ENCODE measurements at regions not wholly inside any gene's neighbourhood (a gene's known extent, or its start where the extent isn't known, plus 50 kb on each side); places are given as distances from the start of the nearest gene placed in this dataset.

DNA sequence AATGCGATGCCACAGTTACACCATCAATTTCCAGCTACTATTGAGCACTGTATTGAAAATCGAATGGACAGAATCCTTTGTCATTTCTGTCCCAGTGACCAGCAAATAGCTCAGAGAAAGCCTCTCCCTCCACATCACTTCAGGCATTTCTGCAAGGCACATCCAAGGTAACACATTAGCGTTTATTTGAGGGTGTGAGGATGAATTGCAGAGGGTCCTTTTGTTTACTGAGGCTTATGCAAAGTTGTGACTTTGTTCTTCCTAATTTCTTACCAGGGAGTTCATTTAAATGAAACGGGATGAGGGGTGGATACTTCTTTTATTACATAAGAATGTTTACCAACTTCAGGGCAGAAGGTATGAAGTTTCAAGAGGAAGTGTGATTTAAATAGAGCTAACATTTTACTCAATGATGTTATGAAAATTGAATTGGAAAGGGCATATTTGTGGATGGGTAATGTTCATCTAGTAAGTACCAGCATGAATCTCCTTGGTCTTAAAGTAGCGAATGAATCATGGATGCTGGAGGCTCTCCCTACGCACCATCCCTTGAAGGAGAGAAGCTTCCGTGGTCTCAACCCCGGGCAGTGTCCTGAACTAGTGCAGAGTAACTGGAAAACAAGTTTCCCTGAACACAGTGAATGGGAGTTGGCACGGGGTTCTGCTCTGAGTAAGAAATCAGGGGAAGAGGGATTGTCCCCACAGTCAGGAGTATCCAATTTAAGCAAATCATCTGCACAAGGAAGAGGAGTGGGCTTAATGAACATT, 756.5 kb downstream of the GALR1 start:
- DNase-seq, result no peak

DNA sequence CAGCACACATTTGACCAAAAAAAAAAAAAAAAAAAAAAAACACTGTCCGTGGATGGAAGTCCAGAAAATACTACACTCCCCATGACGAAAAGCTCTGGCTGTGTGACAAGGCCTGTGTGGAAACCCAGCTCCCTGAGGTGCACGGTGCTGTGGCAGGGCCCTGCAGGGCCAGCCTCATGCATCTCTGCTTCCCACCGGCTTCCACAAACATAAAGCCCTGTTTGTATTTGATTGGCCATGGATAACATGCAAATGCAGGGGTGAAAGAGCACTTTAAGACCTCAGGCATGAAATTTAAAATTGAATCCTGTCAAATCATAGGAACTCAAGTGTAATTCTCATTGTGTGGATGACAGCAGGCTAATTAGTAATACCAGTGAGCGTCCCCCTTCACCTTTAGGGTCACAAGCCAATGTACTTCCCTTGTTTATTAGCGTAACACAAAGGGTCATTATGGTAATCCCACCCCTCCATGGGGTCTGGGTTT, 757.2 kb downstream of the GALR1 start:
- no peak for DNase-seq

DNA sequence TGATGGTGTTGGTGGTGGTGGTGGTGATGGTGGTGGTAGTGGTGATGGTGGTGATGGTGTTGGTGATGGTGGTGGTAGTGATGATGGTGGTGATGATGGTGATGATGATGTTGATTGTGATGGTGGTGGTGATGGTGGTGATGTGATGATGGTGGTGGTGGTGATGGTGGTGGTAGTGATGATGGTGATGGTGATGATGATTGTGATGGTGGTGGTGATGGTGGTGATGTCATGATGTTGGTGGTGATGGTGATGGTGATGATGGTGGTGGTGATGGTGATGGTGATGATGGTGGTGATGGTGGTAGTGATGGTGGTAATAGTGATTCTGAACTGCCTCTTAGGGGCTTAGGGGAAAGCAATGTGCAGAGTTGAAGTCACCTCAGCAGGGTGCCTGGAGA, 760.7 kb downstream of the GALR1 start:
- DNase-seq, result no peak

DNA sequence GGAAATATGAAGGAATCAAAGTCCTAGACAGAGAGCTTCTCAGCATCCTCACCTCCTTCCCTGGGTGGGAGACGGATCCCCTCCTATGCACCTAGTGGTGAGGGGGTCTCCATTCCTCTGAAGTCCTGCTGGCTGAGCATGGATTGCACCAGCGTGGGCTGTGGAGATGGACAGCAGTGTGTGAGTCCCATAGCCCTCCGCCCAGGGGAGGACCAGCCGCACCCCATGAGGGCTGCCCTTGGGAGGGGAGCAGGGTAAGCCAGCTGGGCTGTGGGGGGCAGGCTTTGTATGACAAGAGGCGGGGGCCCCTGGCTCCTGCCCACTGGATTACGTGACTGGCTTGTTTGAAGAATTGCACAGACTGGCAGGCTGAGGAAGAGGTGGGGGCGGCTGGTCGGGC, 768.2 kb downstream of the GALR1 start:
- no peak for DNase-seq

DNA sequence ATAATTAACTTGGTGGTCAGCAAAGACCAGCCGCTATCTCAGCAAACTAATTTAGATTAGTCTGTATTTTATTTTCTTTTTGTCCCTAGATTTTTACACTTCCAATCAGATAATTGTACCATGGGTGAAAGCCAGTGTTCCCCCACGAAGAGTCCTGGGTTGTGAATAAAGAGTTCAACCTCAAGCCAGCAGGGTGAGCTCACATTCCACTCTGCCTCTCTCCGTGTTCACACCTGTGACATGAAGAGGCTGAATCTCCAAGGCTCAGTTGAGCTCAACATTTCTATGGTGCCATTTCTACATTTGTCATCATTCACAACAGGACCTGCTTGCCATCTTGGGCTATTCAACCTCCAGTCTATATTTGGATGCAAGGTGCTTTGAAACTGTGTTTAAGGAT, 771.5 kb downstream of the GALR1 start:
- no peak for DNase-seq

DNA sequence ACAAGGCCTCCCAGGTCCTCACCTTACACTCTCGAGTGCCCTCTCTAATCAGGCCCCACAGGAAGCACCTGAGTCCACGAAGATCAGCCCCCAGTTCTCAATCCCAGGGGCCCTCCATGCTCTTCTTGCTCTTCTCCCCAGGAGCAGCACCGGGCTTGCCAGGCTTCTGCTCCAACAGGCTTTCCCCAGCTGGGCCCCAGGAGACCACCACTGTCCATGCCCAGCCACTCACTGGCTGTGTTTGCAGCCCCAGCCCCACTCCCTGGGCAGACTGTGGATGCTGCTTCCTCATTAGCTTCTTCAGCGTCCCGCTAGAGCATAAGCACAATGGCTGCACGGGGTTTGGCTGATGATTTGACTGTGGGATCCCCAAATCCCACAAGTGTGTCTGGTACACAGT, 781.9 kb downstream of the GALR1 start:
- DNase-seq, result no peak

DNA sequence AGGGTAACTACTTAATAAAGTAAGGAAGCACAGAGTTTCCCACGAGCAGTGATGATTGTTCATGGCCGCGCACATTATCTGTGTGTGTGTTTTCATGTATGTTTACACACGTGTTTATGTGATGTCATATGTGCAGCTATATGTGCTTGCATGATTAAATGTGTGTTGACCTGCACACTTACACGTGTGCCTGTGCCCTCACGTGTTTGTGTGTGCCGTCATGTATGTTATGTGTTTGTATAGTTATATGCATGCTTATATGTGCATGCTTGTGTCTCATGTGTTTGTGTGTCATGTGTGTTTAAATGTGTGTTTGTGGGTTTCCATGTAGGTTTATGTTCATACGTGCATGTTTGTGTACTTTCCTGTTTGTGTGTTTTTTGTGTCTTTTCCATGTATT, 782.3 kb downstream of the GALR1 start:
- no peak for DNase-seq

DNA sequence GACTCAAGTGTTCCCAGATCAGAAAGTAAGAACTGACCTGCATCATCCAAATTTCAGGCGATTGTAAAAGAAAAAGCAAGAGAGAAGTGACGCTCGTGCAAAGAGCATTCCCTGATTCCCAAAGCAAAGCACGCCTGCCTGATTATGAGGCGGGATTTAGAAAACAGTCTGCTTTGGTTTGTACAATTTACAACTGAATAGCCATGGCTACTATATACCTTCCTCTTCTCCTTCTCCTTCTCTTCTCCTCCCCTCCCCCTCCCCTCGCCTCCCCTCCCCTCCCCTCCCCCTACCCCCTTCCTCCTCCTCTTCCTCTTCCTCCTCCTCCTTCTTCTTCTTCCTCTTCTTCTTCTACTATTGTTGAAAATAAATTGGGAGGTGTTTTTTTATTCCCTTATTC, 782.9 kb downstream of the GALR1 start:
- no peak for DNase-seq

DNA sequence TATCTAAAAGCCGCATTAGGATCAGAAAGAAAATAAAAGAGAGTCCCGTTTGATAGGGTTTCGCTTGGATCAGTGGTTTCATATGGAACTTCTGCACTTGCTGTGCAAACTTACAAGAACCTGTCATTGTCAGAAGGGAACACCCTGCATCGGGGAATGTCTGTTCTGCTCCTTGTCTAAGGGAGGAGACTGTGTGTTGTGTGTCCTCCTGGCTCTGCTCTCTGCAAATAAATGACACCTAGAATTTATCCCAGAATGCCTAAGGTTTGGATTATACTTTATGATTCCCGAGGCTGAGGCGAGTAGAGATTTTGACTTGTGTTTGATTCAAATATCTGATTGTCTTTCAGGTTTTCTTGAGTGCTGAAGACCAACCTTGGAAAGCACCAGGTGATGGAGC, 785.1 kb downstream of the GALR1 start:
- DNase-seq, result no peak

DNA sequence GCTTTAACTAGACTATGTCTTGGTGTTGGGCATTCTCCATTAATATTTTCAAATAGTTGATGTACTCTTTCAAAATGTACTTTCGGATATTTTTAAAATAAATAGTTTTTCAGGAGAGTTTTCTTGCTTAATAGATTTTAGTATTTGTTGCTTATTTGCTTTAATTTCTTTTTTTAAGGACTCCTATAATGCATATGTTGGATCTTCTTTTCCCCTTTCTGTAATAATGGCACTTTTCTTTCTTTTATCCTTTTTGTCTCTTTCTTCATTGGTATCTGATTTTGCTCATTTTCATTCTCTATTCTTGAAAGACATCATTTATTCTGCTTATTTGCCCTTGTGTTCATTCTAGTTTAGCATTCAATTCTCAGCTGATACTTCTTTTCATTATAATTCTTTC, 791.6 kb downstream of the GALR1 start:
- DNase-seq, result no peak

DNA sequence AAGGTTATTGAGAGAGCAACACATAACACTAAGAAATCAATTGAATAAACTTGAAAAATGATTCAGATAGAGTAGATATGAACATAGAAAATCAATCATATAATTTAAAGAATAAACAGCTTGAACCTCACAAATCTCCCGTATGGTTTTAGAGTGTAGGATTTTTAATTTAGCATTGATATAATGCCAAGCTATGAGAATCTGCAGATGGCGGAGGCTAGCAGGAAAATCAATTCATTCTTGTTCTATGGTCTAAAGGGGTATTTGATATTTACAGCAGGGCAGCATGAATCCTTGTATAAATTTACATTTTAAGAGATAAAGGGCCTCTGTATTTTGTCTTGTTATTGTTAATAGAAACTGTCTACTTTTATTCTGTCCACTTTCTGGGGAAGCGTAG, 797.0 kb downstream of the GALR1 start:
- DNase-seq, result no peak

DNA sequence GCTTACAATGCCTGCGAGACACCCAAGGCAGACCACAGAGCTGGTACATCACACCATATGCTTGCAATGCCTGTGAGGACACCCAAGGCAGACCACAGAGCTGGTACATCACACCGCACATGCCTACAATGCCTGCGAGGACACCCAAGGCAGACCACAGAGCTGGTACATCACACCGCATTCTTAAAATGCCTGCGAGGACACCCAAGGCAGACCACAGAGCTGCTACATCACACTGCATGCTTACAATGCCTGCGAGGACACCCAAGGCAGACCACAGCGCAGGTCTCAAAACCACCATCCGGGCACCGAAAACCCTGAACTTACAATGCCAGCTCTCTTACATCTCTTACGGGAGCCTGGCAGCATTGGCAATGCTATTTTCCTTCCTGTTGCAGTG, 799.6 kb downstream of the GALR1 start:
- no peak for DNase-seq

DNA sequence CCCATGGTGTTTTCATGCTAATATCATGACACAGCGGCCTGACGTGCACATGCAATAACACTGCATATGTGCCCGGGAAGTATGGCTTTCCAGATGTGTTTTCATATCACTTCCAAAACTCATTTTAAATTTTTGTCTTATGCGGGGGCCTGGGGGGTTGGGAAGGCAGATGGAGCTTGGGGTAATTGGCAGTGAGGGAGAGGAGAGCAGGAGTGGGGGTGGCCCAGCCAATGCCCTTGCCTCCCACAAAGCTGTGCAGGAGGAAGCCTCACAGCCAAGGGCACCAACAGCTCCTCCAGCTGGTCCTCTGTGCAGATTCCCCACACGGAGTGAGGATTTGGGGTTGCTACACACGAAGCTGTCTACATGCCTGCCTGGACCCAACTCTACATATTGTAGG, 805.2 kb downstream of the GALR1 start:
- DNase-seq, result no peak

DNA sequence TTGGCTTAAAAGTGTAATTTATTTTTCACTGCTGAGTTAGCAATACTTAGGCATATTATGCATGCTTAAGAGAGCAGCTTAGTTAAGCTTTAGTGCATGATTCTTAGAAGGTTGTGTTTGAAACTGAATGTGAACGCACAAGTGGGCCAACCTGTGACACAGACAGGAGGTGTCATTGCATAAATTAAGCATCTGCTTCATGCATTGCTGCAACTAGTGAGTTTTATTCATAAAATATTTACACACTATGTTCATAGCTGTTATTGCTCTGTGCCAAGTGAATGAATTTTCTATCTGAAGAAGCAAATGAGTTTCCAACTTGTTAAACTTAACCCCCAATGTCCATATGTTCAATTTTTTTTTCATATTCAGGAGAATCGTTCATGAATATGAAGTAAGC, 806.4 kb downstream of the GALR1 start:
- no peak for DNase-seq

DNA sequence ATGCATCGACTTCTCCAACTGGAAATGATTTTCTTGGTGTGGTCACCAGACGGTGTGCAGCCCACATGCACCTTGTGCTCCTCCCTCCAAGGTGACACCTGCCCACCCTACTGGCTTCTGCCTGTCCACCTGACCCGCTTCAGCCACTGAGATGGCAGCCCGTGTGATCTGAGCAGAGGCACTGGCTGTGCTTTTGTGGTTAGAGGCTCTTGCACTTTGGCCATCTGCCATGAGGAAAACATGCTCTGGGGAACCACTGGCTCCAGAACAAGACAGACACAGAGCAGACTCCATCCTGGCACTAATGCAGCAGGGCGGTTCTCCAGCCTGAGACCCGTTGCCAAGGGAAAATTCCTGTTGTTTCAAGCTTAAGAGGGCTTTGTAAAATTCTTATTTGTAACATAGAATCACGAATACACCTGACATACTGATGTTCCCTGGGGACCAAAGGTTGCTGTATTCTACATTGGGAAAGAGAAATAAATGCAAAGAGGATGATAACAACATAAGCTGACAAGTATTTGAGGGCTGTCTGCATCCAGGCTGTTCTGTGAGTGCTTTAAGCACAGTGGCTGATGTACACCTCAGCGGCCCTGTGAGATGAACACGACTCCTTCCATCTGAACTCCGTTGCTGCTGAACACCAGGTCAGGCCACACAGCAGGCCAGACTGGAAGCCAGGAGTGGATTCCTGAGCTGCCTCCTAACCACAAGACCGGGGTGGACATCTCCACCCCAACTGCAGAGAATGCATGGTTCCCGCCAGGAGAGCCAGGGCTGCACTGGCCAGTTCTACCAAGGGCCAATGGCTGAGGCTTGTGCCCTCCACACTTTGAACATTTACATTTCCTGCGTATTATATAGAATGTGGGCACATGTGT, 820.4 kb downstream of the GALR1 start:
- peak; percentile 79 for DNase-seq

DNA sequence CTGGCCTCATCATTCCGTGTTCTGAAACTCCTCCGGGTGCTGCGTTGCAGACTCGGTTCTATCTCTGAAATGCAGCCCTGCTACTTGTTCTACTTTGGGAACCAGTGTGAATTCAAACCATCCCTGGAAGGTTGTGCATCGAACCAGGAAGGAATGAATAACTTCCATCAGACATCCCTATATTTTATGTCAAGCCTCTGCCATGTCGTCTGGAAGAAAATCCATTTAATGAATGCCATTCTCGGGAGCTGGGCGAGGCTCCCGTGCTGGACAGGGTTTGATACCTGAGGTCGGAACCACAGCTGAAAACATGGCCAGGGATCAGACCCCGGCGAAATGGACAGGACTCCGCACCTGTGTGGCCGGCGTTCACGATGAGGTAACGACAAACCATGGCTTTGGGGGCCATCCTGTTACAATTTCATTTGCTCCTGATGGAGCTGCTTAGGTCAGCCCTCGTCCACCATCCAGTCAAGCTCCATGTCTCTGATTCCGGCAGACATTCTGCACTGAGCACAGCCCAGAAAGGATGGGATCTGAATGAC, 821.6 kb downstream of the GALR1 start:
- DNase-seq, result no peak

DNA sequence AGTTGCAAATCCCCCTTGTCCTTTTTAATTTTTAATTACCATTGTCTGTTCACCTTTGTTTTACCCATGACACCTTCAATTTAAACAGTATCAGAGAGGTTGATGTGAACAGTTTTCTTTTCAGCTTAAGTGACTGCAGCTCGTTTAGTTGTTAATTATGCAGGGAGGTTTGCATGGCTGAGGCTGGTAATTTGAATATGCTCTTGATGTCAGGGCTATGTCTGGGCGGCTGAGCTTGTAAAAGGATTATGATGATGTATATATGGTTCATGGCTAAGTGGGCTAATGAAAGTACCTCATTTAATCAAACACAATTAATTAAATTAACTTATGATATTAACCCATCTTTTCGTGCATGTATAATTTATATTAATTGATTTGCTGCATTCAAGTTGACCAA, 822.1 kb downstream of the GALR1 start:
- no peak for DNase-seq

DNA sequence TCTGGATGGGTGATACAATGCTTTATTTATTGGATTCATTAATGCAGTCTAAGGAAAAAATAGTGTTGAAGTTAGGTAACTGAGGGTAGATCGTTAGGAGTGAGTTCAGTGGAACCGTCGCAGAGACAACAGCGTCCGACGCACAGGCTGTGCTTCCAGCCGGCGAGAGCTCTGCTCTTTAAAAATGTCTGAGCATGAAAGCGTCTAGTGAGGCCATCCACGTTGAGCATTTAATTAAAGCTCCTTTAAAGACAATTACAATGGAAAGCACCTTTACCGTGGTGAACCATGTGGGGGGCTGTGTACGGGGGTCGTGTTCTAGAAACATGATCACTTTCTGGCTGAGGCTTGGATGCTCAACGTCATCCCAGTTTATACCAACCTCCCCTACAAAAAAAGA, 822.7 kb downstream of the GALR1 start:
- no peak for DNase-seq

DNA sequence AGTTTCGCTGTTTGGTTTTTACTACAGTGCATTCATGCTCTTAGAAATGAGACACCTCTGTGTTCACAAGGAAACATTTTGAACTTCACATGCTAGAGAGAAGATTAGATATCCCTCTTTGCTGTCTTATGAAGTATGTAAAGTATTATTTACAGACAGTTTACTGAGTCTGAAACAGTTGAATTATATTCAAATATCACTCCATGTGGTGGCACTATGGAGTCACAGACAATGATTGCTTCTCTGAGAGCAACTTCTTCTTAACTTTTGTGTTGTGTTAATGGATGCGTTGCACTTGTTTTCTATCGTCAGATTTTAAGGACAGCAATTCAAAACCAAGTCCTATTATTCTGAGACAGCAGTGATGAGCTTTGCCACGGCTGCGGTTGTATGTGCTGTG, 823.6 kb downstream of the GALR1 start:
- DNase-seq, result peak; percentile 29

DNA sequence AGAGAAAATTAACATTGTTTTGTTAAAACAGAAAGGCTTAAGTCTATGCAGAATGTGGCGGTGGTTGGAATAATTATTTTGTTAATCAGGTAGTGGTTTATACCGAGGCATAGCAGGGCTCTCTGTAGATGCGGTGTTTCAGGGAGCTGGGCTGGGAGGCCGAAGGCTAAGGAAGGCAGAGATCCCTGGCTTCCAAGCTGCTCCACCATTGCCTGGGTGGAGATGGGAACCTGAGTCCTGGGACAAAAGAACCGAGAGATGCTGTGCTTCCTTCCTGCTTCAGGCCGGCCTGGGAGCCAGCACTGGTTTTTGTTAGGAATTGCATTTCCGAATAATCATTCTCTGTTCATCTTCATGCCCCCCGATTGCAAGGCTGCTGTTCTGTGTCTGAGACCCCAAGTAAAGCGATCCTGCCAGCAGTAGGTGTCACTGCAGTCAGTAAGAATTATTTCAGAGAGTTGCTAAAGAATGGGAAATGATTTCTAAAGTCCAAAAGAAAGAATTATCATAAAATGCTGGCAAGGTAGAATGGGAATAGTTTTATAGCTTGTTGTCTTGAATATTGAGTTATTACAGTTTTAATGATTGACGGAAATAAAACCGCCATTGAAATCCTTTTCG, 824.9 kb downstream of the GALR1 start:
- DNase-seq, result no peak

DNA sequence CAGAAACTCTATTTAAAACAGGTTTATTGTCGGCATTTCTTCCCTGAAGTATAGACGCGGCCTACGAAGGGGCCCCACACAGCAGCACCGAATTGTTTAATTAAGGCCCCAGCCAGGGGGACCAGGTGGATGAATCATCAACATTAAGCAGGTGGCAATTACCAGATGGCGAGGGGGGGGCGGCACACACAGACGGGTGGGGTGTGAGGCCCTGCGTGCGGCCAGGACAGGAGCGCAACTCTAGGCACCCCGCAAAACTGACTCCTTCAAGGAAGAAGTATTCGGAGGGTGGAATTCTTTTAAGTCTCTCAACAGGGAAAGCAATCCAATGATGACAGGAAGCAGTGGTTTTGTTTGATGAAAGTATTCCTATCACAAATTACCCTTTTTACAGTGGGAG, 830.4 kb downstream of the GALR1 start:
- DNase-seq, result no peak

DNA sequence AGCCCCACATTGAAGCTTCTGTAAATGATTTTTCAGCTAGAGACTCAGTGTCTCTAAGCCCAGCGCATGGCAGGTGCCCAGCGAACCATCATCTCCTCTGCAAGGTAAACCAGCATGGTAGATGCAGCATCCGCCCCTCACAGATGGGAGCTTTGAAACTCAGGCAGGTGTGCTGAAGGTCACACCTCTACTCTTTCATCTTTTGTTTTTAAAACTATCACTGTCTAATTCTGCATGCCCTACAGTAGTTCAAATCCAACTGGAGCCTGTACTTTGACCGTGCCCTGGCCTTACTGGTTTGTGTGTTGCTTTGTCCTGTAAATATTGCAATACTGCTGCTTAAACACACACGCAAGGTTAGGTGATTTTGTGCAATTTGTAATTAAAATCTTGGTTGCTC, 831.1 kb downstream of the GALR1 start:
- no peak for DNase-seq

DNA sequence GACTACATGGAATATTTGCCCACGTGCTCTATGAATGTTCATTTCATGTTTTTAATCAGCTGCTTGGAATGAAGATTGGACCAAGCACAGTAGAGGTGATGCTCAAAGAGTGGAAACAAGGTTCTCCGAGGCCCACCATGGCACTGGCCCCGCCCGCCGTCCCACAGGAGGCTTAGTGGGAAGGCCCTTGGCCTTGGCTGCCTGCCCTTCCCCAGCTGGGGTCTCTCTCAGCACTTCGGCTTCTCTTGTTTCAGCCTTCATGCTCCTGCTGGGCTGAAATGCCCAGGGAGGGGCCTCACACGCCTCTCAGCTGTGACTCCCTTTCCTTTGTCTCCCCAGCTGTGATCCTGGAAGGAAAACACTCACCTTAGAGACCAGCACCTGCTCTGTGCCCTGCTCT, 833.2 kb downstream of the GALR1 start:
- peak; percentile 64 for DNase-seq
